Panc1 (cell line): ENCODE measurements at regions not wholly inside any gene's neighbourhood (a gene's known extent, or its start where the extent isn't known, plus 50 kb on each side); places are given as distances from the start of the nearest gene placed in this dataset.
"Not testable (repeated sequence)": the region's sequence is repeated elsewhere in the genome, so short reads cannot be mapped to it uniquely, and the experiment has no call there.

Source experiments
- ATAC-seq: fragments of 200-7000 bp; cut with Tn5 transposase; 2 replicates; pipeline ENCODE4 v1.9.1; 2020; ENCODE audit warnings: mild to moderate bottlenecking, moderate library complexity
- BruUV-seq: library from RNA; stranded (reverse); fragments of 400-500 nt; replicated peaks from 2 replicates; lab custom pipeline; 2021; lab: Mats Ljungman, UMichigan
- CTCF ChIA-PET: fragments of 300-600 bp; sonication (Branson Sonifier 250); formaldehyde crosslinking; loops from one replicate; lab custom pipeline; 2022; ENCODE audit warnings: antibody characterized with exemption; lab: Charles Lee
- POLR2A ChIA-PET: fragments of 300-600 bp; sonication (Branson Sonifier 250); formaldehyde crosslinking; loops from one replicate; lab custom pipeline; 2022; ENCODE audit warnings: antibody characterized with exemption; lab: Charles Lee
- DNase-seq: peaks from one replicate; pipeline ENCODE4 v3.0.0-alpha.2; 2010; ENCODE audit warnings: low read depth, low spot score
- H3K27ac ChIP-seq: 2 replicates; pipeline ENCODE4 v1.5.1; 2011; ENCODE audit warnings: mild to moderate bottlenecking, low read length, inconsistent platforms
- H3K27me3 ChIP-seq: fragments of 200-500 bp; sonication (Bioruptor generic); 2 replicates; pipeline ENCODE4 v1.6.0; 2014; ENCODE audit warnings: low read length, inconsistent platforms; ENCODE audit not compliant: control insufficient read depth, insufficient read depth
- H3K36me3 ChIP-seq: fragments of 200-500 bp; sonication (Bioruptor generic); 2 replicates; pipeline ENCODE4 v1.5.1; 2014; ENCODE audit warnings: inconsistent platforms, mild to moderate bottlenecking, low read length, moderate library complexity; ENCODE audit not compliant: control insufficient read depth, insufficient read depth
- H3K4me1 ChIP-seq: 2 replicates; pipeline ENCODE4 v1.5.1; 2011; ENCODE audit warnings: inconsistent platforms, mild to moderate bottlenecking, low read length, moderate library complexity; ENCODE audit not compliant: control insufficient read depth, insufficient read depth
- H3K4me3 ChIP-seq, 2 experiments: 2 replicates each; pipeline ENCODE4 v1.5.1; 2011 to 2012; ENCODE audit warnings: low read depth in 2 of 2, low read length in 2 of 2, mild to moderate bottlenecking in 2 of 2, inconsistent platforms in 1 of 2, moderate library complexity in 1 of 2
- H3K9me3 ChIP-seq: fragments of 200-500 bp; sonication (Bioruptor generic); 2 replicates; pipeline ENCODE4 v1.5.1; 2014; ENCODE audit warnings: low read depth, mild to moderate bottlenecking, inconsistent platforms, low read length, moderate library complexity; ENCODE audit not compliant: control insufficient read depth, insufficient read depth
- CTCF ChIP-seq: fragments of 450-650 bp; IDR thresholded peaks from 2 replicates; pipeline ENCODE4 v1.5.1; 2017; ENCODE audit warnings: mild to moderate bottlenecking
- POLR2AphosphoS5 ChIP-seq: IDR thresholded peaks from 2 replicates; pipeline ENCODE4 v1.6.1; 2012; ENCODE audit warnings: mild to moderate bottlenecking, low read depth, low read length, moderate library complexity
- REST ChIP-seq, 2 experiments: IDR thresholded peaks; 2 replicates each; pipeline ENCODE4 v1.6.1; 2011 to 2012; ENCODE audit warnings: low read depth in 2 of 2, control low read depth in 1 of 2, low read length in 1 of 2, mild to moderate bottlenecking in 1 of 2, moderate library complexity in 1 of 2; ENCODE audit not compliant: insufficient read depth in 1 of 2
- SIN3A ChIP-seq: IDR thresholded peaks from 2 replicates; pipeline ENCODE4 v1.6.1; 2012; ENCODE audit warnings: low read depth, mild to moderate bottlenecking, low read length, moderate library complexity, borderline replicate concordance; ENCODE audit not compliant: insufficient read depth
- TCF7L2 ChIP-seq: IDR thresholded peaks from 2 replicates; pipeline ENCODE4 v1.6.1; 2011; ENCODE audit warnings: mild to moderate bottlenecking, low read depth, low read length, inconsistent platforms
- in situ Hi-C: cut with HindIII; loops from 2 replicates; pipeline ENCODE4 v1.10.0; 2016; ENCODE audit warnings: low sequenced_read_pairs, low pct_unique_long_range_greater_than_20kb
- intact Hi-C: fragments of 100-400 bp; cut with micrococcal nuclease; formaldehyde crosslinking; loops from one replicate; pipeline ENCODE4 v1.10.0; 2022; ENCODE audit not compliant: unreplicated experiment

- Histone ChIP-seq H3K4me1 (no peaks in the 10 kb centered on the region), H3K9me3 (no peaks in the 10 kb centered on the region), H3K27ac (no peak overlapping the region), H3K27me3 (no peaks in the 10 kb centered on the region), H3K36me3 (no peaks in the 10 kb centered on the region), H3K4me3 (no peak overlapping the region)
- in situ Hi-C loops (no loop called here), intact Hi-C loops (no loop called here)
- CTCF ChIA-PET = no interaction called here
- ATAC-seq (no peak), DNase-seq (no peak)
- no TSS peak for BruUV-seq
- POLR2A ChIA-PET = no interaction called here
- no peak for TF ChIP-seq SIN3A
- no peak for TF ChIP-seq CTCF
- TF ChIP-seq POLR2AphosphoS5 = no peak
- no peak for TF ChIP-seq REST (IDR thresholded peaks at IDR 0.05; ENCODE audit: insufficient read depth in 1 of 2, low read depth in 2 of 2, low read length in 1 of 2)
- TF ChIP-seq TCF7L2 = no peak
Observed at GRCh38 chr7:69540287-69540686, 58.0 kb upstream of the AUTS2 start.

- BruUV-seq, in situ Hi-C loops, H3K27me3 ChIP-seq, intact Hi-C loops, H3K4me1 ChIP-seq, H3K27ac ChIP-seq, H3K9me3 ChIP-seq, ATAC-seq, H3K36me3 ChIP-seq, POLR2A ChIA-PET, H3K4me3 ChIP-seq, DNase-seq, CTCF ChIA-PET: not testable (repeated sequence)
Observed at GRCh38 chr7:69541779-69542432, 56.4 kb upstream of the AUTS2 start.

GRCh38 chr7:69545175-69545574, 53.1 kb upstream of the AUTS2 start:
- TF ChIP-seq REST (IDR thresholded peaks at IDR 0.05; ENCODE audit: insufficient read depth in 1 of 2, low read depth in 2 of 2, low read length in 1 of 2) = no peak
- TF ChIP-seq TCF7L2 = no peak
- TF ChIP-seq CTCF = no peak
- TF ChIP-seq POLR2AphosphoS5 = no peak
- TF ChIP-seq SIN3A = no peak
- no peak for ATAC-seq
- in situ Hi-C loops = no loop called here
- Histone ChIP-seq H3K27me3 (no peaks in the 10 kb centered on the region), H3K36me3 (no peaks in the 10 kb centered on the region), H3K4me1 (no peaks in the 10 kb centered on the region), H3K27ac (no peak overlapping the region), H3K4me3 (no peak overlapping the region), H3K9me3 (no peaks in the 10 kb centered on the region)
- no TSS peak for BruUV-seq
- intact Hi-C loops = no loop called here
- DNase-seq = no peak
- ChIA-PET POLR2A (no interaction called here), CTCF (no interaction called here)
